ENCODE measurements at regions not wholly inside any gene's neighbourhood (a gene's known extent, or its start where the extent isn't known, plus 50 kb on each side); places are given as distances from the start of the nearest gene placed in this dataset.

- TF ChIP-seq, protein P1, sequence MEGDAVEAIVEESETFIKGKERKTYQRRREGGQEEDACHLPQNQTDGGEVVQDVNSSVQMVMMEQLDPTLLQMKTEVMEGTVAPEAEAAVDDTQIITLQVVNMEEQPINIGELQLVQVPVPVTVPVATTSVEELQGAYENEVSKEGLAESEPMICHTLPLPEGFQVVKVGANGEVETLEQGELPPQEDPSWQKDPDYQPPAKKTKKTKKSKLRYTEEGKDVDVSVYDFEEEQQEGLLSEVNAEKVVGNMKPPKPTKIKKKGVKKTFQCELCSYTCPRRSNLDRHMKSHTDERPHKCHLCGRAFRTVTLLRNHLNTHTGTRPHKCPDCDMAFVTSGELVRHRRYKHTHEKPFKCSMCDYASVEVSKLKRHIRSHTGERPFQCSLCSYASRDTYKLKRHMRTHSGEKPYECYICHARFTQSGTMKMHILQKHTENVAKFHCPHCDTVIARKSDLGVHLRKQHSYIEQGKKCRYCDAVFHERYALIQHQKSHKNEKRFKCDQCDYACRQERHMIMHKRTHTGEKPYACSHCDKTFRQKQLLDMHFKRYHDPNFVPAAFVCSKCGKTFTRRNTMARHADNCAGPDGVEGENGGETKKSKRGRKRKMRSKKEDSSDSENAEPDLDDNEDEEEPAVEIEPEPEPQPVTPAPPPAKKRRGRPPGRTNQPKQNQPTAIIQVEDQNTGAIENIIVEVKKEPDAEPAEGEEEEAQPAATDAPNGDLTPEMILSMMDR (IDR thresholded peaks at IDR 0.05) = no peak
- TF ChIP-seq EZH2 (IDR thresholded peaks at IDR 0.05) (no peak), EZH2phosphoT487 (IDR thresholded peaks at IDR 0.05) (no peak)
Observed at GRCh38 chr2:108129636-108130035, 110.1 kb upstream of the SULT1C3 start.

Data from neural progenitor cell (in vitro differentiated cells).